GM23338 (cell line): ENCODE measurements at regions not wholly inside any gene's neighbourhood (a gene's known extent, or its start where the extent isn't known, plus 50 kb on each side); places are given as distances from the start of the nearest gene placed in this dataset.
A peak's percentile ranks its signal among the peaks of the same experiment; 100 is the strongest.

Experiments
- ATAC-seq: fragments of 200-7000 bp; cut with Tn5 transposase; 3 replicates; pipeline ENCODE4 v1.9.1; 2020
- DNase-seq: peaks from one replicate; pipeline ENCODE4 v3.0.0-alpha.2; 2015; ENCODE audit warnings: low spot score
- H2AFZ ChIP-seq: fragments of 200-600 bp; sonication (generic); 2 replicates; pipeline ENCODE4 v1.8.0; 2016; ENCODE audit warnings: antibody characterized with exemption, mild to moderate bottlenecking, moderate library complexity
- H3F3A ChIP-seq: fragments of 200-600 bp; sonication (generic); replicated peaks from 2 replicates; pipeline ENCODE4 v1.8.0; 2017; ENCODE audit warnings: antibody characterized with exemption, mixed run types, low read depth
- H3K27ac ChIP-seq: fragments of 200-600 bp; sonication (generic); 2 replicates; pipeline ENCODE4 v1.6.1; 2016; ENCODE audit warnings: low read depth
- H3K27me3 ChIP-seq: fragments of 200-600 bp; sonication (generic); 2 replicates; pipeline ENCODE4 v1.8.0; 2016; ENCODE audit warnings: mild to moderate bottlenecking, mixed run types, moderate library complexity; ENCODE audit not compliant: insufficient read depth
- H3K36me3 ChIP-seq: fragments of 200-600 bp; sonication (generic); 2 replicates; pipeline ENCODE4 v1.8.0; 2016; ENCODE audit warnings: mild to moderate bottlenecking; ENCODE audit not compliant: insufficient read depth
- H3K4me1 ChIP-seq: fragments of 200-600 bp; sonication (generic); 2 replicates; pipeline ENCODE4 v1.8.0; 2016; ENCODE audit warnings: mild to moderate bottlenecking, moderate library complexity; ENCODE audit not compliant: insufficient read depth
- H3K4me2 ChIP-seq: fragments of 200-600 bp; sonication (generic); 2 replicates; pipeline ENCODE4 v1.7.1; 2017; ENCODE audit warnings: mixed run types
- H3K4me3 ChIP-seq: fragments of 200-600 bp; sonication (generic); 2 replicates; pipeline ENCODE4 v1.6.1; 2016; ENCODE audit warnings: mixed run types
- H3K79me2 ChIP-seq: fragments of 200-600 bp; sonication (generic); replicated peaks from 2 replicates; pipeline ENCODE4 v1.8.0; 2017; ENCODE audit warnings: mild to moderate bottlenecking; ENCODE audit not compliant: insufficient read depth
- H3K9me2 ChIP-seq: fragments of 200-600 bp; sonication (generic); 2 replicates; pipeline ENCODE4 v1.8.0; 2017; ENCODE audit not compliant: insufficient read depth
- H4K20me1 ChIP-seq: fragments of 200-600 bp; sonication (generic); replicated peaks from 2 replicates; pipeline ENCODE4 v1.8.0; 2017; ENCODE audit warnings: mild to moderate bottlenecking; ENCODE audit not compliant: insufficient read depth
- H3K27ac Mint-ChIP-seq: 2 replicates; pipeline ENCODE4 v1.8.0; 2020; ENCODE audit warnings: inconsistent platforms, mild to moderate bottlenecking, moderate library complexity, mixed read lengths
- H3K27me3 Mint-ChIP-seq: 3 replicates; pipeline ENCODE4 v1.8.0; 2022; ENCODE audit warnings: low read depth, mild to moderate bottlenecking, moderate library complexity, mixed read lengths, inconsistent platforms; ENCODE audit not compliant: insufficient read depth, poor library complexity
- H3K36me3 Mint-ChIP-seq: 3 replicates; pipeline ENCODE4 v1.8.0; 2021; ENCODE audit warnings: low read depth, mild to moderate bottlenecking, inconsistent platforms, moderate library complexity, mixed read lengths
- H3K4me1 Mint-ChIP-seq: 3 replicates; pipeline ENCODE4 v1.8.0; 2020; ENCODE audit warnings: mild to moderate bottlenecking, inconsistent platforms, mixed read lengths
- H3K4me3 Mint-ChIP-seq: 3 replicates; pipeline ENCODE4 v1.8.0; 2021; ENCODE audit warnings: moderate library complexity, mild to moderate bottlenecking, inconsistent platforms, mixed read lengths
- H3K9me3 Mint-ChIP-seq: 3 replicates; pipeline ENCODE4 v1.8.0; 2020; ENCODE audit warnings: moderate library complexity, mild to moderate bottlenecking, inconsistent platforms, mixed read lengths
- CREB1 ChIP-seq: fragments of 250-450 bp; sonication (Bioruptor Pico); IDR thresholded peaks from 2 replicates; pipeline ENCODE4 v1.5.0; 2020; ENCODE audit warnings: low read depth, mild to moderate bottlenecking, moderate library complexity
- CTCF ChIP-seq, 2 experiments: fragments of 200-600 bp in 1 of 2; sonication (generic) in 1 of 2; conservative IDR thresholded peaks; 2 replicates each; pipeline versions ENCODE4 v1.5.1 to v1.6.1; 2016 to 2017; ENCODE audit warnings: antibody characterized with exemption in 2 of 2, low read depth in 2 of 2, mild to moderate bottlenecking in 2 of 2, moderate library complexity in 1 of 2
- EZH2 ChIP-seq: fragments of 200-600 bp; sonication (generic); IDR thresholded peaks from one replicate; pipeline ENCODE4 v1.8.0; 2017; ENCODE audit warnings: antibody characterized with exemption, mild to moderate bottlenecking, low read depth; ENCODE audit not compliant: unreplicated experiment
- EZH2phosphoT487 ChIP-seq: fragments of 200-600 bp; sonication (generic); IDR thresholded peaks from one replicate; pipeline ENCODE4 v1.8.1; 2018; ENCODE audit warnings: antibody characterized with exemption; ENCODE audit not compliant: unreplicated experiment
- JUNB ChIP-seq: IDR thresholded peaks from one replicate; pipeline ENCODE4 v1.6.1; 2016; ENCODE audit warnings: antibody characterized with exemption; ENCODE audit not compliant: unreplicated experiment
- NANOG ChIP-seq: IDR thresholded peaks from 2 replicates; pipeline ENCODE4 v1.6.1; 2016; ENCODE audit warnings: antibody characterized with exemption, borderline replicate concordance
- POLR2AphosphoS5 ChIP-seq: IDR thresholded peaks from 2 replicates; pipeline ENCODE4 v1.6.1; 2016; ENCODE audit warnings: antibody characterized with exemption, low read depth
- REST ChIP-seq: IDR thresholded peaks from one replicate; pipeline ENCODE4 v1.6.1; 2018; ENCODE audit warnings: antibody characterized with exemption; ENCODE audit not compliant: unreplicated experiment
- STAT1 ChIP-seq: IDR thresholded peaks from one replicate; pipeline ENCODE4 v1.6.1; 2016; ENCODE audit warnings: antibody characterized with exemption; ENCODE audit not compliant: unreplicated experiment
- ZNF114 ChIP-seq: fragments of 250-450 bp; sonication (Bioruptor Pico); IDR thresholded peaks from 2 replicates; pipeline ENCODE4 v1.5.0; 2020; ENCODE audit warnings: mild to moderate bottlenecking, moderate library complexity
- ZNF331 ChIP-seq: fragments of 250-450 bp; sonication (Bioruptor Pico); IDR thresholded peaks from 2 replicates; pipeline ENCODE4 v1.5.0; 2020; ENCODE audit warnings: low read depth, mild to moderate bottlenecking, moderate library complexity
- ZNF462 ChIP-seq: fragments of 250-450 bp; sonication (Bioruptor Pico); IDR thresholded peaks from 2 replicates; pipeline ENCODE4 v1.5.0; 2020; ENCODE audit warnings: mild to moderate bottlenecking, moderate library complexity

GRCh38 chr6:76230711-76231110, 158.2 kb upstream of the IMPG1 start:
- no peaks in the 10 kb centered on the region for H4K20me1 ChIP-seq
- TF ChIP-seq CTCF (conservative IDR thresholded peaks at IDR 0.05; ENCODE audit: low read depth in 2 of 2) (peak; percentile 21 to 32), ZNF114 (CRISPR knock-in tag) (no peak)
- Mint-ChIP-seq H3K4me1 (no peaks in the 10 kb centered on the region; the same call in 2 of the 3 replicates), H3K4me3 (no peak overlapping the region), H3K27me3 (peaks cover 4% of the 10 kb centered on the region), H3K9me3 (no peaks in the 10 kb centered on the region; the same call in 2 of the 3 replicates), H3K36me3 (no peaks in the 10 kb centered on the region), H3K27ac (no peak overlapping the region)
- ATAC-seq (peak; percentile 96), DNase-seq (peak; percentile 62)
- no peak overlapping the region for H3K27ac ChIP-seq
- no peaks in the 10 kb centered on the region for H3K79me2 ChIP-seq
- H3K9me2 ChIP-seq, result no peaks in the 10 kb centered on the region
- no peaks in the 10 kb centered on the region for H3K36me3 ChIP-seq
- H2AFZ ChIP-seq, result no peak overlapping the region
- no peaks in the 10 kb centered on the region for H3F3A ChIP-seq
- H3K4me3 ChIP-seq, result no peak overlapping the region
- H3K4me2 ChIP-seq, result no peak overlapping the region
- no peaks in the 10 kb centered on the region for H3K27me3 ChIP-seq
- no peaks in the 10 kb centered on the region for H3K4me1 ChIP-seq

GRCh38 chr6:76222189-76222588, 149.7 kb upstream of the IMPG1 start:
- H3K4me1 ChIP-seq, result no peaks in the 10 kb centered on the region
- Mint-ChIP-seq H3K9me3 (no peaks in the 10 kb centered on the region), H3K27ac (no peak overlapping the region), H3K4me1 (no peaks in the 10 kb centered on the region), H3K27me3 (peaks cover 2% of the 10 kb centered on the region), H3K4me3 (no peak overlapping the region), H3K36me3 (no peaks in the 10 kb centered on the region)
- H4K20me1 ChIP-seq, result no peaks in the 10 kb centered on the region
- no peaks in the 10 kb centered on the region for H3K27me3 ChIP-seq
- no peak for ATAC-seq
- no peak overlapping the region for H3K27ac ChIP-seq
- H3K9me2 ChIP-seq, result no peaks in the 10 kb centered on the region
- H3K36me3 ChIP-seq, result no peaks in the 10 kb centered on the region
- DNase-seq, result no peak
- H3F3A ChIP-seq, result no peaks in the 10 kb centered on the region
- H3K4me3 ChIP-seq, result no peak overlapping the region
- no peak overlapping the region for H3K4me2 ChIP-seq
- no peaks in the 10 kb centered on the region for H3K79me2 ChIP-seq
- H2AFZ ChIP-seq, result no peak overlapping the region
- TF ChIP-seq ZNF462 (no peak), EZH2phosphoT487 (no peak), STAT1 (no peak), CREB1 (CRISPR knock-in tag) (no peak), JUNB (no peak), ZNF114 (CRISPR knock-in tag) (no peak), ZNF331 (CRISPR knock-in tag) (no peak), REST (no peak), POLR2AphosphoS5 (no peak), EZH2 (no peak), NANOG (no peak)
